ENCODE measurements at regions not wholly inside any gene's neighbourhood (a gene's known extent, or its start where the extent isn't known, plus 50 kb on each side); places are given as distances from the start of the nearest gene placed in this dataset.

DNA sequence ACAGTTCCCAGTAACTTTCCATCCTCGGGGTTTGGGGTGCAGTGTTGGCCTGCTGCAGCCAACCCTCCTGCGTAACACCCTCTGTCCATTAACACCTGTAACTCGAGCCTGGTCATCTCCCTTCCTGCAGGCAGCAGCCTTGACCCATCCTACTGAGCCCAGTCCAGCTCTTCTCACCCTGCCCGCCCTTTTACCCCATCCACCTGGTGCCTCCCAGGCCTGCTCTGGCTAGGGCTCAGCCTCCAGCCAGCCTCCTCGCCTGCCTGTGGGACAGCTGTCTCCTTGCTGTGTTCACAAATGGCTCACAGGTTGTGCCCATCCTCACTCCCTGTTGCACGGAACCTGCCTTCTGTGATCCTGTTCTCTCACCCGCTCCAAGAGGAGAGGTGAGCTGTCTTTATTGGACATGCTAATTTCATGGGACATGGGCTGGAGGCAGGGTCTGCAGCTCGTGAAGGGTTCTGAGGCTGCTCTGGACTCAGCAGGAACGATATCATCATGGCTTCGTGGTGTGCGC, 277.2 kb upstream of the TCERG1L start:
- no peak for DNase-seq (ENCODE audit: low read depth, low spot score)
- Mint-ChIP-seq H3K36me3 (ENCODE audit: low read depth) (no peaks in the 10 kb centered on the region), H3K4me3 (no peak overlapping the region), H3K27me3 (ENCODE audit: low read depth) (peaks cover 4% of the 10 kb centered on the region), H3K4me1 (no peaks in the 10 kb centered on the region), H3K27ac (ENCODE audit: unreplicated experiment) (no peak overlapping the region), H3K9me3 (peaks cover 2% of the 10 kb centered on the region)
- no peak for TF ChIP-seq CTCF (conservative IDR thresholded peaks at IDR 0.05)

DNA sequence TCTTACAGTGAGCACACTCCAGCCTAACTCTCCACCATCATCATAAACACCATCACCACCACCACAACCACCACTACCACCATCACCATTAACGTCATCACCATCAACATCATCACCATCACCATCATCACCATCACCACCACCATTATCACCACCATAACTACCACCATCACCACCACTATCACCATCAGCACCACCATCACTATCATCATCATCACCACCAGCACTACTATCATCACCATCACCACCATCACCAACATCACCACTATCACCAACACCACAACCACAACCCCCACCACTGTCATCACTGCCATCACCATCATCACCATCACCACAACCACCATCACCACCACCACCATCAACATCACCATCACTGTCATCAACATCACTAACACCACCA, 279.0 kb upstream of the TCERG1L start:
- peaks cover 4% of the 10 kb centered on the region for H3K27me3 Mint-ChIP-seq (ENCODE audit: low read depth)
- DNase-seq (ENCODE audit: low read depth, low spot score) = no peak
- TF ChIP-seq CTCF (conservative IDR thresholded peaks at IDR 0.05) = no peak
- no peaks in the 10 kb centered on the region for H3K4me1 Mint-ChIP-seq
- no peak overlapping the region for H3K4me3 Mint-ChIP-seq
- H3K27ac Mint-ChIP-seq (ENCODE audit: unreplicated experiment) = no peak overlapping the region
- H3K9me3 Mint-ChIP-seq = peaks cover 2% of the 10 kb centered on the region
- no peaks in the 10 kb centered on the region for H3K36me3 Mint-ChIP-seq (ENCODE audit: low read depth)

- H3K4me3 Mint-ChIP-seq = no peak overlapping the region
- H3K4me1 Mint-ChIP-seq = no peaks in the 10 kb centered on the region
- DNase-seq (ENCODE audit: low read depth, low spot score) = no peak
- peaks cover 4% of the 10 kb centered on the region for H3K27me3 Mint-ChIP-seq (ENCODE audit: low read depth)
- H3K27ac Mint-ChIP-seq (ENCODE audit: unreplicated experiment) = no peak overlapping the region
- H3K36me3 Mint-ChIP-seq (ENCODE audit: low read depth) = no peaks in the 10 kb centered on the region
- TF ChIP-seq CTCF (conservative IDR thresholded peaks at IDR 0.05) = no peak
- H3K9me3 Mint-ChIP-seq = peaks cover 2% of the 10 kb centered on the region
Observed at GRCh38 chr10:131591936-131592335, 280.4 kb upstream of the TCERG1L start.

- Mint-ChIP-seq H3K27me3 (ENCODE audit: low read depth) (peaks cover 6% of the 10 kb centered on the region), H3K4me1 (no peaks in the 10 kb centered on the region), H3K9me3 (peaks cover 6% of the 10 kb centered on the region), H3K36me3 (ENCODE audit: low read depth) (no peaks in the 10 kb centered on the region), H3K4me3 (no peak overlapping the region), H3K27ac (ENCODE audit: unreplicated experiment) (no peak overlapping the region)
- TF ChIP-seq CTCF (conservative IDR thresholded peaks at IDR 0.05) = no peak
- DNase-seq (ENCODE audit: low read depth, low spot score) = no peak
Observed at GRCh38 chr10:131609176-131609575, 291.6 kb upstream of the PPP2R2D start.

GRCh38 chr10:131615150-131615549, 285.7 kb upstream of the PPP2R2D start:
- peaks cover 13% of the 10 kb centered on the region for H3K4me1 Mint-ChIP-seq
- DNase-seq (ENCODE audit: low read depth, low spot score) = no peak
- no peaks in the 10 kb centered on the region for H3K36me3 Mint-ChIP-seq (ENCODE audit: low read depth)
- no peak for TF ChIP-seq CTCF (conservative IDR thresholded peaks at IDR 0.05)
- no peaks in the 10 kb centered on the region for H3K9me3 Mint-ChIP-seq
- H3K27ac Mint-ChIP-seq (ENCODE audit: unreplicated experiment) = peak overlapping the region; percentile 47
- peaks cover 6% of the 10 kb centered on the region for H3K27me3 Mint-ChIP-seq (ENCODE audit: low read depth)
- no peak overlapping the region for H3K4me3 Mint-ChIP-seq

- Mint-ChIP-seq H3K4me3 (no peak overlapping the region), H3K9me3 (no peaks in the 10 kb centered on the region)
Observed at GRCh38 chr10:131616040-131616439, 284.8 kb upstream of the PPP2R2D start.

More at GRCh38 chr10:131616040-131616439, 284.8 kb upstream of the PPP2R2D start:
- no peak for TF ChIP-seq CTCF (conservative IDR thresholded peaks at IDR 0.05)
- Mint-ChIP-seq H3K36me3 (ENCODE audit: low read depth) (no peaks in the 10 kb centered on the region), H3K27ac (ENCODE audit: unreplicated experiment) (no peak overlapping the region), H3K4me1 (peaks cover 13% of the 10 kb centered on the region), H3K27me3 (ENCODE audit: low read depth) (peaks cover 6% of the 10 kb centered on the region)
- no peak for DNase-seq (ENCODE audit: low read depth, low spot score)

Measured in neural crest cell (in vitro differentiated cells).